NCI-H1417 (cell line): ENCODE measurements at regions not wholly inside any gene's neighbourhood (a gene's known extent, or its start where the extent isn't known, plus 50 kb on each side); places are given as distances from the start of the nearest gene placed in this dataset.
"Not testable (repeated sequence)": the region's sequence is repeated elsewhere in the genome, so short reads cannot be mapped to it uniquely, and the experiment has no call there.

Source experiments
- DNase-seq, 3 experiments: peaks; one replicate each; lab custom pipeline; 2025; lab: John Stamatoyannopoulos, UW

DNA sequence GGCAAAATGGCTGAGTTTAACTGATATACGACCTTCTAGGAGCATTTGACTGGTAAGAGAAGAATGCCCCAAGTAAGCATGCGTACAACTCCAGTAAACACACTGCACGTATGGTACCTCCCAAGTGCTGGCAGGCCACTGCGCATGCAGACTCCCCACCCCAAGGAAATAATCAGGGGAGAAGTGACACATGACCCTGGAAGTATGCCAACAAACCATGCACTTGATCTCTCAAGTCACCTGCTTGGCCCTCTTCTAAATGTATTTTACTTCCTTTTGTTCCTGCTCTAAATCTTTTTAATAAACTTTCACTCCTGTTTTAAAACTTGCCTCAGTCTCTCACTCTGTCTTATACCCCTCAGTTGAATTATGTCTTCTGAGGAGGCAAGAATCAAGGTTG lies 129.8 kb upstream of the COL5A2 start:
- DNase-seq, result peak in 1 of 3 experiments; percentile 13

DNA sequence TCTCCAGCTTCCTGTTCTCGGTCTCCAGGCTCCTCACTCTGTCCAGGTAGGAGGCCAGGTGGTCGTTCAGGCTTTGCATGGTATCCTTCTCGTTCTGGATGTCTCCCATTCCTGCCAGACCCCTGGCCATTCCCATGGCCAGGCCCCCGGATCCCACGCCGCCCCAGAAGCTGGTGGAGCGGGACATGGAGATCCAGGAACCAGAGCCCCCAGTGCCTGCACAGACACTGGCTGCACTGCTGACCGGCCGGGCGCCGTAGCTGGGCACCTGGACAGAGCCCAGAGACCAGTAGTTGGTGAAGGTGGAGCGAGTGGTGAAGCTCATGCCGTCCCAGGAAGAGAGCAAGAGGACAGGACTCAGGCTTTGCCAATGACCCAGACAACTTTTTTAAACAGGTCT lies 129.1 kb upstream of the WDR75 start:
- no peak for DNase-seq

DNA sequence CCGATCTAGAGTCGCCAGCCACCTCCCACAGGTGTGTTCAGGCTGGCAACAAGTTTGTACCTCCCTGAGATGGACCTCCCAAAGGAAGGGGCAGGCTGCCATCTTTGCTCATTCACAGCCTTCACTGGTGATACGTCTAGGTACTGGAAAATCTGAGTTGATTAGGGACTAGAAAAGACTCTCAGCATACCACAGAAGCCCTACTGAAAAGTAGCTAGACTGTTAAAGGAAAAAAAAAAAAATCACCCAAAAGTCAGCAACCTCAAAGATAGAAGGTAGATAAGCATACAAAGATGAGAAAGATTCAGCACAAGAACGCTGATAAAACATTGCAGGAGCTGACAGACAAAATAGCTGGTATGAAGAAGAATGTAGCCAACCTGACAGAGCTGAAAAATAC lies 128.6 kb upstream of the WDR75 start:
- DNase-seq, result no peak

DNA sequence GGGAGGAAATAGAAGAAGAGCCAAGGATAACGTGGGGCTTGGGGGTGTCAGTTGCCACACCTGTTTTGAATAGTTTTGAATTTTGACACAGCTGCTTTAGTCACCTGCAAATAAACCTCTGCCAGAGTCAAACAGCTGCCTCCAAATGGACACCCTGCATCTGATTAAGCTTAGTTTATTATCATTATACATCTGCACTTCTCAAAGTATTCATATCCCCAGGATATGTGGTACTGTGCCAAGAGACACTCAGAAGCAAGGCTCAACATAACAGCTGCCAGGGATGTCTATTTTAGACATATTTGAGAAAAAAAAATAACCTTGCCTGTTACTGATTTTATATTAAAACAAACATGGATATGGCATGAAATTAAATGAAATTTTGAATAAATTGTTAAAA lies 122.5 kb upstream of the WDR75 start:
- DNase-seq, result no peak

DNA sequence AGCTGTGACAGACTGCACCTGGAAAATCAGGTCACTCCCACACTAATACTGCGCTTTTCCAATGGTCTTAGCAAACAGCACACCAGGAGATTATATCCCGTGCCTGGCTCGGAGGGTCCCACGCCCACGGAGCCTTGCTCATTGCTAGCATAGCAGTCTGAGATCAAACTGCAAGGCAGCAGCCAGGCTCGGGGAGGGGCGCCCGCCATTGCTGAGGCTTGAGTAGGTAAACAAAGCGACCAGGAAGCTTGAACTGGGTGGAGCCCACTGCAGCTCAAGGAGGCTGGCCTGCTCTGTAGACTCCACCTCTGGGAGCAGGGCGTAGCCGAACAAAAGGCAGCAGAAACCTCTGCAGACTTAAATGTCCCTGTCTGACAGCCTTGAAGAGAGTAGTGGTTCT lies 121.8 kb upstream of the WDR75 start:
- DNase-seq, result not testable (repeated sequence)

DNA sequence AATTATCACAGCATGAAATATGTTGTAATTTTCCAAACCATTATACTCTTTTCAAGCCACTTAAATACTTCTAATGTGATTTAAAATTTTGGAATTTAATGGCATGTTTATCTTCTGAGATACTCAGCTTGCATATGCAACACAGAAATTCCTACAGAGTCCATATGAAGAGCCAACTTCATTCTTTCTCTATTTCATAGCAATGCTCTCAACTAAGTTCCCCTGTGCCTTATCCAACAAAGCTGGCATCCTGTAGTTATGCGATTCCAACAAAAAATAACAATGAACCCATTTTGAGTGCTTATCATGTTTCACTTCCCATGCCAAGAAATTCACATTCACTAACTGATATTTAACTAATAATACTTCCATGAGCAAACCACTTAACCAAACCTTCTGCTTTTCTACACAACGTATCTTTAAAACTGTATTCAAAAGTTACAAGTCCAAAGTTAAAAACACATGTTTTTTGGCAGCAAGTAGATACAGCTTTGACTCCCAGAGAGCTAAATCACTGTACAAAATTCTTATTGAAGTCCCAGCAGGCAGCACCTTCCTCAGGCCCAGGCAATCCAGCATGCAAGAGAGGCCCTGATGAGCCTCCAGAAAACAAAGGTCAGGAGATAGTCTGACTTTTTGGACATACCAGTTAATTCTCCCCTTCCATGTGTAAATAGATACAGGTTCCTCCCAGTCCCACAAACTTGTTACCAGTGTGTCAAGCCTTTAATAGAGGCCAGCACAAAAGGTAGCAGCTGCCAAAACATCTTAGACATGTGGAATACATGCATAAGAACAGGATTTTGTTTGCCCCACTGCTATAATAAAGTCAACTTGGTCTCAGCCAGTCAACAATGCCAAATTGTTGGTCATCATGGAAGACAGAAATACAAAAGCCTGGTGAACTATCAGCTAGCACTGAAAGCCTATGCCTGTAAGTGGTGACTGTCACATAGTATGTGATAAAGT lies 113.1 kb upstream of the WDR75 start:
- no peak for DNase-seq

DNA sequence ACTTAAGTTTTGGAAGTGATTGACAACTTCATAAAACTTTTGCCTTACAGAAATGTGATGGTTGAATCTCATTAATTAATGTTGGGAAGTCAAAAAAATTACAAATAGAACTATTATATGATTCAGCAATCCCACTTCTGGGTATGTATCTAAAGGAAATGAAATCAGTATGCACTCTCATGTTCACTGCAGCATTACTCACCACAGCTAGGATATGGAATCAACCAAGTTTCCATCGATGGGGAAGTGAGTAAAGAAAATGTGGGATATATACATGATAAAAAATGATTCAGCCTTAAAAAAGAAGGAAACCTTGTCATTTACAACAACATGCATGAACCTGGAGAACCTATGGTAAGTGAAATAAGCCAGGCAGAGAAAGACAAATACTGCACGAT lies 112.4 kb upstream of the WDR75 start:
- no peak for DNase-seq

DNA sequence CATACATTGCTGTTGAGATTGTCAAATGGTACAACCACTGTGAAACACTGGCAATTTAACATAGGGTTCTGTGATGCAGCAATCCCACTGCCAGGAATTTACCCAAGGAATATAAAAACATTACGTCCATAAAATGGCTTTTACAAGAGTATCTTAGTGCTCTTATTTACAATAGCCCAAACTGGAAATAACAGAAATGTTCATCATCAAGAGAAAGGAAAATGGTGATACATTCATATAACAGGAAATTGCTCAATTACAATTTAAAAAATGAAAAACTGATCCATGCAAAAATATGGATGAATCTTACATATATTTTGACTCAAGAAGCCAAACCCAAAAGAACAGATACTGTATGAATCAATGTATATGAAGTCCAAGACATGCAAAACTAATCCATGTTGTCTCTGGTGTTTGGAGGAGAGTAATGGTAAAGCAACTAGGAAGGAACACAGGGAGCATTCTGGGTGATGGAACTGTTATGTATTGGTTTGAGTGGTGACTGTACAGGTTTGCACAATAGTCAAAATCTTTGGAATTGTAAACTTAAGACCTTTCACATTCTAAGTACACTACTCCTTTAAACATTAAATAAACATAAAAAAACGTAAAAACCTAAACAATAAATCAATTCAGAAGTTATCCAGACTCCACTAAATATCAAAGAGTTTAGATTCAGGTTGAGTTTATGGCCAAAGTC lies 104.8 kb upstream of the WDR75 start:
- DNase-seq, result no peak

DNA sequence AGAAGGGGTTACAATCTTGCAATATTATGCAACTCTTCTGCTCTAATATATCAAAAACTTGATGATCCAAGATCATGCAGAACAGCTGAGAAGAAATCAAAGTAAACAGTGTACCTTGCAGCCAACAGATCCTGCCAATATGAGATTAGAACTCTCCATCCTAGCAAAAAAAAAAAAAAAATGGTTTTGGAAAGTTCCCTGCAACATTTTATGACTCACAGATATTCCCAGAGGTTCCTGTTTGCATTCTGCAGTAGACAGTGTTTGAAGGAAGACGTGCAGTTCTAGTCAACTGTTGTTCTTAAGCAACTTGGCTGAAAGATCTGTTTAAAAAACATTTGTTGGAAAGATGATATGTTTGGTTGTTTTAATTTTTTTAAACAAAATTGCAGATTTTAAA lies 103.6 kb upstream of the WDR75 start:
- no peak for DNase-seq

DNA sequence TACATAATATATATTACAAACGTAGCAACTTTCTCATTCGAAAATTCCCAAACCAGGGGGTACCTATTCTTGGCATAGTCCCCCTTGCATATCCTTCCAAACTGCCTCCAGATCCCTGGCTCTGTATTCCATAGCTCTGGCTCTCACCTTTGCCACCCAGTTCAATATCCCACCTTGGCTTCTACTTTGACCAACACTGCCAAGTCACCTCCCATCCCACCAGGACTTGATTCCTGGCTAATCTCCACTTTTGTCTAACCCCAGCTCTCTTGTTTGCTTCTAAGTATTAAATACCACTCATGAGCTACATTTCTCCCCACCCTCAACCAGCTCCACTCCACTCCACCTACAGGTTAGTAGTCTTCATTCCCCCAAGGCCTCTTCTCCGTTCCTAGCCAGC lies 103.2 kb upstream of the WDR75 start:
- DNase-seq, result no peak

DNA sequence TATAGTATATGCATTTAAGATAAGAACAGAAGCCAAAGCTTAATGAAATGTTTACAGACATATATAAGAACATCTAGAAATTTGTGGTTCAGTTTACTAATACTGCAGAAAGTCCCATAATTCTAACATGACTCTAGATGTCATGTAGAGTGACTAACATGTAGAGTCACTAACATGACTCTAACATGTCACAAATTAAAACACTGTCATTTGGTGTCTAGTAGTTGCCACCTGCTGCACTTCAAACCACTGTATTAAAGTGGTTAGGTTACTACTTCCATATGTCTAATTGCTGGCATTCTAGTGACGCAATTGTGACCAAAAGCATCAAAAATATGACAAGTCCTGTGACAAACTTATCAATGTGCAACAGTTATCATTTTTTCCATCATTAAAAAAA lies 100.2 kb upstream of the WDR75 start:
- DNase-seq, result no peak

DNA sequence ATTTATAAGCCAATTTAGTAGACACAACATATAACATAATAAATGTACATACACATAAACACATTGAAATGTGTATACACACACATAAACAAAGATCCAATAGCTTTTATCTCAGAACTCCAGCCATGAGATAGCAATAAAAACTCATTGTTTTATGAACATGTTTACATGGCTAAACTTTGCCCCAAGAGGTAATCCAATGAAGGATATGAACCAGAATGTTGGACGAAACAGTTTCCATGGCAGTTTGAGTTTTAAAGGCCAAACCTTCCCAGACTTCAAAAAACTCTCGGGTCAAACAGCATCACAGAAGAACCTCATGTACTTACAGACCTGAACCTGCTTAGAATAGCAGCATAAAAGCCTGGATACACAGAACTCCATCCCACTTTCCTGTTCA lies 97.2 kb upstream of the WDR75 start:
- no peak for DNase-seq

DNA sequence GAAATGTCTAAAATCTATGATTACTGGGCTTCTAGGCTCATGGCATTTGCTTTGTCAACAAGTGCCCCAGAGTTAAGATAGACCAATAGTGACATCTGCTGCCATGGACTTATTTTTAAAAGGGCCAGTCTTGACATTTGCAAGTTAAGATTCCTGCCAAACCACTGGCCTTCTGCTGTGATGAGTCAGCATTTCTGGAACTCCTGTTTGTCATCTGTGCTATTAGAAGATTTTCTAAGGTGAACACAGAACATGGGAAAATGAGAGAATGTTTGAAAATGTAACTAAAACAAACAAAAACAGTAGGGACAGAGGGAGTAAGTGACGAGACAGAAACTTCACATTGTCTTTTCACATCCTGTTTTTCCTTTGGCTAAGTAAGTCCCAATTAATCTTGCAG lies 93.7 kb upstream of the WDR75 start:
- peak in 1 of 3 experiments; percentile 21 for DNase-seq

DNA sequence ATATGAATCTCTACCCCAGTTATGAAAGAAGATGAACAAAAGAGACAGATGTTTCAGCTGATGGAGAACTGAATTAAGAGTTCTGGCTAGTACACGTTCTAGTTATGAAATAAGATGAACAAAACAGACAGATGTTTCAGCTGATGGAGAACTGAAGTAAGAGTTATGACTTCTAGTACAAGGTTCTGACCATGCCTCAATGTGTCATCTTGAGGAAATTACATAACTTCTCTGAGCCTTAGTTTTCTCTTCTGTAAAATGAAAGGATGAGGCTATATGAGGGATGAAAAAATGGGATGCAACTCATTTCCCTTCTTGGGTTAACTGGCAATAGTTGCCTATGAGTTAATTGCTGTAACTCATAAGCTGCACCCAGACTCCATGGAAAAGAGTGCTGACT lies 92.9 kb upstream of the WDR75 start:
- DNase-seq, result no peak

DNA sequence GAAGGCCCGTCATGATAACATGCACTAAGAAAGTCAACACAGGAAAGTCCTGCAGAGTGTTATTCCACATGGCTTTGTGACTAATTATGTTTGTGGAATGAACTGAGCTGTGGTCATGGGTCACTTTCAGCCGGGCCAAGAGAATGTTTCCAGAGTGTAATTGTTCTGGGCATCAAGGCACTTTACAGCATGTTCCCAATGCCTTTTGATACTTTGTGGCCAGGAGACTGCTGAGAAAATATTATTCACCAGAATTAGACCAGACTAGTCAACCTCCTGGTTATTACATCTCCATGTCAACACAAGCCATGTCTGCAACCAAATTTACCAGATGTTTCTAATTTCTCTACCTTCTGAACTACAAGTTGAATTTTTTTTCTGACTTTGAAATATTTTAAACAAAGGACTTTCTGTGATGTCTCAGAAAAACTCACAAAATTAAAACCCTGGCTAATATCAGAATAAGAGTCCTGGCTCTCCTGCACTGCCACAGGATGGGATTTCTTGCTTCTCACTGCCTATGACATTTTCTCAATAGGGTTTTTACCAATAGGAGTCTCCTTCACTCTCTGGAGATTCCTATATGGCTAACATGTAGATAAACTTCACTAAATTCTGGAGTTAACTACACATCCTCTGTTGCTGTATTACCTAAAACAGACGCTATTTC lies 90.6 kb upstream of the WDR75 start:
- DNase-seq, result no peak

DNA sequence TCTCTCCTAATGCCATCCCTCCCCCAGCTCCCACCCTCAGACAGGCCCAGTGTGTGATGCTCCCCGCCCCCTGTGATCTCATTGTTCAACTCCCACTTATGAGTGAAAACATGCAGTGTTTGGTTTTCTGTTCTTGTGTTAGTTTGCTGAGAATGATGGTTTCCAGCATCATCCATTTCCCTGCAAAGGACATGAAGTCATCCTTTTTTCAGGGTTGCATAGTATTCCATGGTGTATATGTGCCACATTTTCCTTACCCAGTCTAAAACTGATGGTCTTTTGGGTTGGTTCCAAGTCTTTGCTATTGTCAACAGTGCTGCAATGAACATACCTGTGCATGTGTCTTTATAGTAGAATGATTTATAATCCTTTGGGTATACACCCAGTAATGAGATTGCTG lies 89.3 kb upstream of the WDR75 start:
- DNase-seq, result not testable (repeated sequence)

DNA sequence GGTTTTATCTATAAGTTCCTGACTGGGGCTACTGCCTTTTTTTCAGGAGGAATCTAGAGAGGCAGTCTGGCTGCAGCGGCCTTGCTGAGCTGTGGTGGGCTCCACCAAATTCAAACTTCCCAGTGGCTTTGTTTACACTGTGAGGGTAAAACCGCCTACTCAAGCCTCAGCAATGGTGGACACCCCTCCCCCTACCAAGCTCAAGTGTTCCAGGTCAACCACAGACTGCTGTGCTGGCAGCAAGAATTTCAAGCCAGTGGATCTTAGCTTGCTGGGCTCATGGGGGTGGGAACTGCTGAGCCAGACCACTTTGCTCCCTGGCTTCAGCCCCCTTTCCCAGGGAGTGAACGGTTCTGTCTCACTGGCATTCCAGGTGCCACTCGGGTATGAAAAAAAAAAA lies 83.9 kb upstream of the WDR75 start:
- not testable (repeated sequence) for DNase-seq

DNA sequence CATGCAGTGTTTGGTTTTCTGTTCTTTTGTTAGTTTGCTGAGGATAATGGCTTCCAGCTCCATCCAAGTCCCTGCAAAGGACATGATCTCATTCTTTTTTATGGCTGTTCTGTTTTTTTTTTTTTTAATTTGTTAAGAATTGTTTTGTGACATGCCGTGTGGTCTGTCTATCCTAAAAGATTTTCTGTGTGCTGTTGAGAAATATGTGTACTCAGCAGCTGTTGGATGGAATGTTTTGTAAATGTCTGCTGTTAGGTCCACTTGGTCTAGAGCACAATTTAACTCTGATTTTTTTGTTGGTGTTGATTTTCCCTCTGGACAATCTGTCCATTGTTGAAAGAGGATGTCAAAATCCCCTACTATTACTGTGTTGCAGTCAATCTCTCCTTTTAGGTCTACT lies 80.4 kb upstream of the WDR75 start:
- DNase-seq, result peak in 1 of 3 experiments; percentile 38

DNA sequence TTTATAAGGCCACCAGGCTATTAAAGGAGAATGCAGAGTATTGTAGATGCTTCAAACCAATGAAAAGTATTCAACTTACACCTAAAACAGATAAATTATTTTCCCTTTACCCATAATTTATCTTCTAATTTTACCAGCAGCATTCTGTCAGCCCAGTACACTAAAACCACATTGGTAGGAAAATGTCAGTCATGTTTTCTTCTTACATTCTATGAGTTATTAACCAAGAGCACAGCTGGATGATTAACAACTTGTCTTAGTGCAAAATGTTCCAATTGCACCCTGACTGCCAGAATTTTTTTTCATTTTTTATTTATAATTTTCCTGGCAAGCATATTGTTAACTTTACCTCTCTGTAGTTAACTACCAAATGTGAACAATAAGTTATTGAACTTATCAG lies 79.0 kb upstream of the WDR75 start:
- no peak for DNase-seq

DNA sequence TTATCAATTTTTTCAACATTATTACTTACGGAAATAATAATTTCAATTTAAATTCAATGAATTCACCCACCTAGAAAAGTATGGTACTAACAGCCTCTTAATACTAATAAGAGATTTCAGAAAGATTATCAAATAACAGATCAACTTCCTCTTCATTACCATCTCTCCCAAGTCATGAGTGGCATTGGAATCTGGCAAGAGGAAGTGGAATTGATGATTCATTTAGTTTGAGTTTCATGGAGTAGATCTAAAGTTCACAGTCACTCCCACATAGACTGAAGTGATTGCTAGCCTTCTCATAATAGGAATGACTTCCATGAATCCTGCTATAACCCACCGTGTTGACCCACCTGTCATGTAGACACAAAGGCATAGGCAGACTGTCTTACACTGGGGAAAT lies 77.7 kb upstream of the WDR75 start:
- no peak for DNase-seq

DNA sequence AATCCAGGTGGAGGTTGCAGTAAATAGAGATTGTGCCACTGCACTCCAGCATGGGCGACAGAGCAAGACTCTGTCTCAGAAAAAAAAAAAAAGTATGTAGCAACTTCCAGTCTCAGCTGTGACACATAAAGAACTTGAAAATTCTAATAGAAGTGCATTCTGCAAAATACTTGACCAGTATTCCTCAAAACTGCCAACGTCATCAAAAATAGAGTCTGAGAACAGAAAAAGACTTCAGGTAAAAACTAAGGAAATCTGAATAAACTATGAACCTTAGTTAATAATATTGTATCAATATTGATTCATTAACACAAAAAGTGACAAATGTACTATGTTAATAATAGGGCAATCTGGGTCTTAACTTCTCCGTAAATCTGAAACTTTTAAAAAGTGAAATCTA lies 76.7 kb upstream of the WDR75 start:
- DNase-seq, result no peak

DNA sequence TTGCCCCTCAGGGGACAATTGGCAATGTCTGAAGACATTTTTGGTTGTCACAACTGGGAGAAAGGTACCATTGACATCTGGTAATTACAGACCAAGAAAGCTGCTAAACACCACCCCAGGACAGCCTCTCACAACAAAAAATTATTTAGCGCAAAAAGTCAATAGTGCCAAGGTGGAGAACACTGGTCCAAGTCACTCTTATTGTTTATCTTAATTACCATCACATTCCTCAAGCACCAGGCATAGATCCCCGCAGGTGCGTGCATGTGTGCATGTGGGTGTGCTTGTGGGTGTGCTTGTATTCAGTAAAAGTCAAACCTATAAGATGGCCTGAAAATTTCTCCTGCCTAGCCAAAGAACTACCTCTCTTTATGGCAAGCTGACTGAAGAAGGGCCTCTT lies 74.9 kb upstream of the WDR75 start:
- DNase-seq, result peak in 2 of 3 experiments; percentile 28 to 82

DNA sequence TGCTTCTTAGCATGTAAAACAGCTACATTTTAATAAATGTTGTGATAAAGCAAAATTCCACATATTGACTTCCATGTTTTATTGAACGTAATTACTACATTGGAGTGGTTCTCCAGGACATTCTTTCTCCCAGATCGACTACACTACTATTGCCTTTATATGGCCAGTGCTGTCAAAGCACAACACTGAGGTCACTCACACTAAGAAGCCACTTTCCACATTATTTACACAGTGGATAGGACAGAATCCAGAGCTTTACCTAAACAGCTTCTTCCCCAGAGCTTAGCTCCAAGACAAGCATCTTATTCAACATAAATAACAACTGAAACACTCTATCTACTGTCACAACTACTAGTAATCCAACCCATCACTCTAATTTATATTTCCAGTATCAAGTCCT lies 73.9 kb upstream of the WDR75 start:
- no peak for DNase-seq
